GM19452 (cell line): ENCODE measurements at regions not wholly inside any gene's neighbourhood (a gene's known extent, or its start where the extent isn't known, plus 50 kb on each side); places are given as distances from the start of the nearest gene placed in this dataset.

Experiments
- ATAC-seq: cut with Tn5 transposase; IDR thresholded peaks from one replicate; pipeline ENCODE4 v1.9.1; 2021; ENCODE audit not compliant: unreplicated experiment

DNA sequence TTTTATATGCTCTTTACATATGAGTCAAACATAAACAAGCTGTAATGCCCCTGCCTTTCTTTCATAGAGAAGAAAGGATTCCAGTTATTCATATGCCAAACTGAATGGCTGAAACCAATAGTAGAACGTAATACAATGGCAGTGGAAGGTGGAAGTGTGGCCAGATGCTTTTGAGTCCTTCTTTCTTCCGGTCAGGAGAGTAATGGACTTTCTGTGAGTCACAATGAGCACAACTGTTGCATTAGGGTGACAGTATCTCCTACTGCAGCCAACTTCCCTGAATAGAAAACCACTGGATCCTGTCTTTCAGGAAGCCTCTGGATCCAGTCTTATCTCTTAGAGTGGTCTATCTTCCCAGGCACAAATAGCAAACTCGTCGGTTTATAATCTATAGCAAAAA is 855.2 kb downstream of the MAT2B start:
- ATAC-seq, result no peak

GRCh38 chr5:164361986-164362385 is 856.6 kb downstream of the MAT2B start:
- ATAC-seq, result no peak

GRCh38 chr5:164362835-164363234 is 857.4 kb downstream of the MAT2B start:
- no peak for ATAC-seq

DNA sequence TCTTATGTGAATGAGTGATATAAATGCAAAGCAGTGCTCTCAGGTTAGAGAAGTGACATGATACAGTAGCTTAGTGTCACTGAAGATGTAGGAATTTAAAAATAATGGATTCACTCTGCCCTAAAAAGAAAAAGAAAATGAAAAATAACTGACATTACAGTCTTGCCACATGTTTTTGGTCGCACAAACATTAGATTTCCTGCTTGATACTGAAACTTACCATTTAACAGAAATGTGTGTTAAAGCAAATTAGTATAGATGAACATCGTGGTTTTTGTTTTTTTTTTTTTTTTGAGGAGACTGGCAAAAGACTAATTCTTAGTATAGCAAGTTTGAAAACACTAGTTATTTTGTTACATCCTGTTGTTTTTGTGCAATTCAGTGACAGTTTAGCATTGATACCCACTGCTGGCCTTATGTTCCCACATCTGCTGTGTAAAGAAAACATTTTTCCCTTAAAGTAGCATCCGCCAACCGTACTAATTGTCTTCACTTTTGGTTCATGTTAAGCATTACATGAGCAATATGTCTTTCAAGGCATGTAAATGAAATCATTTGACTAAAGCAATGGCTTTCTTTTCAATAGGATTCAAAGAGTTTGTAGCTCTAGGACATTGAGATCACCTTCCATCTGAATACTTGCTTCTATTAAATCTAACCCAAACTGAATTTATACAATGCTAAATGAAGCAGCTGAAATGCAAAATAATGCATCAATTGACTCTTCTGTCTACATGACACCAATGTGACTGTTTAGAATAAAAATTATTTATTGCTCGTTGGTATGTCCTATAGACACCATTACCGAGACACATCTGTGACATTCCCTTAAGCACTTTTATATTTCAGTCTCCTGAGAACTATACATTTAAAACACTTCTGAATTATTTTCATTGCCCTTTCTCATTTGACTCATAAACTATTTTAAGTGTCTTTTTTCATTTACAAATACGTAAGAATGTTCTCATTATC is 859.1 kb downstream of the MAT2B start:
- ATAC-seq, result no peak

DNA sequence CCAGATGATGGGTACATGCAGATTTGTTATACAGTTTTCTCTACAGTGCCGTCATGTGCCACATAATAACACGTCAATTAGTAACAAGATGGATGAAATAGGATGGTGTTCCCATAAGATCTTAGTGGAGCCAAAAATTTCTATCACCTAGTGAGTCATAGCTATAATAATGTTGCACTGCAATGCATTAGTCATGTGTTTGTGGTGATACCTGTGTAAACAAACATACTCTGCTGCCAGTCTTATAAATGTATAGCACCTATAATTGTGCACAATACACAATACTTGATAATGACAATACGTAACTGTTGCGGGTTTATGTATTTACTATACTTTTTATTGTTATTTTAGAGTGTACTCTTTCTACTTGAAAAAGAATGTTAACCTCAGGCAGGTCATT is 865.4 kb downstream of the MAT2B start:
- ATAC-seq, result no peak

- ATAC-seq, result no peak
These were observed 867.5 kb downstream of the MAT2B start for GRCh38 chr5:164372892-164373291.

DNA sequence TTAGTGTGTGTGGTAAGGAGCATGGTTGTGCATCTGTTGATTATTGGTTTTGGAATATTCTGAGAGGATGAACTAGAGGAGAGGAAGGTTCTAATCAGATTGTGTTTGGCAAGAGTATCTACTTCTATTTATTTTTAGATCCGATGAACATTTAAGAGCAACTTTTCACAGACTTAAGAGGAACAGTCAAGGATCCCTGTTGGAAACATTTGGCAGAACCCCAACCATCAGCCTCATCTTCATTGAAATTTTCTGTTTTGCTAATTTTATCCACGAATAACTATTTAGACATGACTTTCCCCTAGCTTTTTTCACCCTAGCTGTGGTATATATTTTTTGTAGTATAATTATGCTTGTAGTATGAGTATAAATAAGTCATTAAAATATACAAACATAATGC is 868.5 kb downstream of the MAT2B start:
- no peak for ATAC-seq

GRCh38 chr5:164375051-164375450 is 869.6 kb downstream of the MAT2B start:
- no peak for ATAC-seq

DNA sequence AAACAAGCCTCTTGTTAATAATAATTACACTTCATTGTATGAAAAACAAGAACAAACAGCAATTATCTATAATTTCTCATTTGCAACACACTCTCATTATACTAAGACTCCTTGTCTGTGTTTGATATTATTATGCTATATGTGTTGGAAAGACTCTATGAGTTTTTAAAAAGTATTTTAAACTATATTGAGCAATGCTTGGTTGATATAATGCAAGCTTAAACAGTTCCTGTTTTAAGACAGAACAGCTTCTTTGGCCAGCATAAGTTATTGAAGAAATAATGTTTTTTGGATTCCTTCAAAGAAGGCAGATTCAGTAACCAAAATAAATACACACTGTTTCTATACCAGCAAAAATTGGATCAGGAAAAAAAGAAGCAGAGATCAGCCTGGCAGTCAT is 871.4 kb downstream of the MAT2B start:
- no peak for ATAC-seq

DNA sequence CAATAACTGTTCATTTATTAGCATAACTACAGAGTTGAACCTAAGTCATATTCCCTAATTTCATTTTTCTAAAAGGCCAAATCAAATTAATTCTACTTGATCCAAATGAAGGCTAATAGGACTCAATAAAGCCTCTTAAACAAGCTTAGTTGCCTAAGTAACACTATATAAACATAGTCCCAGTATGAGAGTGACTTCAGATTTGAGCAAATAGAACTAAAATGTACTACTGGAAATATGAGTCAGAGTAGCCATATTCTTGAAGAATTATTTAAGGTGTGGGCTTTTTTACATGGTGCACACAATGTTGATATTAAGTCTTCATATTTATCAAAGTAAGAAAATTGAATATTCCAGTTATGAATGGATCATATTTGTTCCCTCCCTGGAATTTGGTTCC is 872.3 kb downstream of the MAT2B start:
- ATAC-seq, result no peak

GRCh38 chr5:164383662-164384061 is 878.2 kb downstream of the MAT2B start:
- ATAC-seq, result no peak

DNA sequence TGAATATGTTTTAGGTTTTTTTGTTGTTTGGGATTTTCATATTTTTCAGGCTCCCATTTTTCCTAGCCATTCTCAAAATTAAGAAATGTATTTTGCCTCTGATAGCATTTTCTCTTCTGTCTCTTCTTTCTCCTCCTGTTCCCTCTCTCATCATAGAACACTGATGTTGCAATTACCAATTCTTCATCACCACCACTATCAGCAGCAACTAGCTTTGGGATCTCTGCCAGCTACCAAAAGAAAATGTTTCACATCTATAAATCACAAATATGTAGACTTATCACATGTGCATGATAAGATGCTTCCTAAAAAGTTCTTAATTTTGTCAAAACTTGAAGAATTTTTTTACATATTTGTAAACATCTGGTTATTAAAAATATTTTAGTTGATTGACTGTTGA is 887.1 kb downstream of the MAT2B start:
- ATAC-seq, result no peak

DNA sequence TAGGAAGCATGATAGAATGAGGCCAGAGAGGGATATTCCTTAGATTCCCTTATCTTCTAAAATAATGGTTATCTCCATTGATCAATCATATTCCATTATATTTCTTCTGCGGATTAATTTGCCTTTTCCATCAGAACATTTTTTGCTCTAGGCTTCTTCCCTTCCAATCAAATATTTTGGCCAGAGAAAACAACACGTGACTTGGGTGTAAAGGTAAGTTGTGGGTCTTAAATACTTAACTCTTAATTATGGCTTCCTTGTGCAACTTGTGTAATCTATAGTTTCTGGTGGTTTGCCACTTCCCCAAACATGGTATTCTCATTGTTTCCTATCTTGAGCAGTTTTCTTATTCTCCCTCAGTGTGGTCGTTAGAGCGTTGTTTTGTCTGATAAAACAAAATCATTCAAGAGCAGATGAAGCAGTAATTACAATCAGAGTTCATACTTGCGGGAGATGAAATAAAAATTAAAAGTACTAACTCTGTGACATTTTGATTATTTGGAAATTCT is 889.3 kb downstream of the MAT2B start:
- ATAC-seq, result no peak

DNA sequence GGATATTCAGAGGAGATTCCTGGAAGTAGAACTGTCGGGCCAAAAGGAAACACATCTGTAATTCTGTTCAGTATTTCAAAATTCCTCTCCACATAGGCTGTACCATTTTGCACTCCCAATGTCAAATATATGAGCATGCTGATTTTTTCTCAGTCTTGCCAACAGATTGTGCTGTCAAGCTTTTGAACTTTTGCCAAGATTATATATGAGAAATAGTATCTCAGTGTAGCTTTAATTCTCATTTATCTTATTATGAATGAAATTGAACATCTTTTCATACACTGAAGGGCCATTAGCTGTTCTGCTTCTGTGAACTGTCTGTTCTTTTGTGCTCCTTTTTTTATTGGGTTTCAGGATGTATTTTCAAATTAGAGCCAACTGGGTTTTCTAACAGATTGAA is 907.1 kb downstream of the MAT2B start:
- ATAC-seq, result no peak

DNA sequence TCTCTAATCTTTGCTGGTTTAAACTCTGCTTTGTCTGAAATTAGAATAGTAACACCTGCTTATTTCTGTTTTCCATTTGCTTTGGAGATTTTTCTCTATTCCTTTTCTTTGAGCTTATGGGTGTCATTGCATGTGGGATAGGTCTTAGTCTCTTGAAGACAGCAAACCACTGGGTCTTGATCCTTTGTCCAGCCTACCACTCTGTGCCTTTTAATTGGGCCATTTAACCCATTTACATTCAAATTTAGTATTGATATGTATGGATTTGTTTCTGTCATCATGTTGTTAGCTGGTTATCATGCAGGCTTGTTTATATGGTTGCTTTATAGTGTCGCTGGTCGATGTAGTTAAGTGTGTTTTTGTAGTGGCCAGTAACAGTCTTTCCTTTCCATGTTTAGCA is 914.7 kb downstream of the MAT2B start:
- no peak for ATAC-seq

DNA sequence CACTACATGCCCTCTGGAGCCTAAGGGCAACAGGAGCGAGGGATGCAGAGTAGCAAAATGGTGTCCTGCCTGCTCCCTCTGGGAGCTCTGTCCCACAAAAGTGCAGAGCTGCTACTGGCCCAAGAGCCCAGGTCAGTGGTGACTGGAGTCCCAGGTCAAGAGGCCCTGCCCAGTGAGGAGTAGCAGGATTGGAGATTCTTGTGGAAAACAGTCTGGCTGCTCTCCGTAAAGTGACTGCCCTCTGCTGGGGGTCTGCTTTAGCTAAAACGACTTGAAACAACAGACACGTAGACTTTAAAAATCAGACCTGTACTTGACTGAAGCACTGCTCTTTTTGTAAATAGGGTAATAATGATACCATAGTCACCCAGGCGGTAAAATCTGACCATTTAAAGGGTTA is 917.0 kb downstream of the MAT2B start:
- ATAC-seq, result no peak

- no peak for ATAC-seq
These were observed 926.4 kb downstream of the MAT2B start for GRCh38 chr5:164431634-164432304.

DNA sequence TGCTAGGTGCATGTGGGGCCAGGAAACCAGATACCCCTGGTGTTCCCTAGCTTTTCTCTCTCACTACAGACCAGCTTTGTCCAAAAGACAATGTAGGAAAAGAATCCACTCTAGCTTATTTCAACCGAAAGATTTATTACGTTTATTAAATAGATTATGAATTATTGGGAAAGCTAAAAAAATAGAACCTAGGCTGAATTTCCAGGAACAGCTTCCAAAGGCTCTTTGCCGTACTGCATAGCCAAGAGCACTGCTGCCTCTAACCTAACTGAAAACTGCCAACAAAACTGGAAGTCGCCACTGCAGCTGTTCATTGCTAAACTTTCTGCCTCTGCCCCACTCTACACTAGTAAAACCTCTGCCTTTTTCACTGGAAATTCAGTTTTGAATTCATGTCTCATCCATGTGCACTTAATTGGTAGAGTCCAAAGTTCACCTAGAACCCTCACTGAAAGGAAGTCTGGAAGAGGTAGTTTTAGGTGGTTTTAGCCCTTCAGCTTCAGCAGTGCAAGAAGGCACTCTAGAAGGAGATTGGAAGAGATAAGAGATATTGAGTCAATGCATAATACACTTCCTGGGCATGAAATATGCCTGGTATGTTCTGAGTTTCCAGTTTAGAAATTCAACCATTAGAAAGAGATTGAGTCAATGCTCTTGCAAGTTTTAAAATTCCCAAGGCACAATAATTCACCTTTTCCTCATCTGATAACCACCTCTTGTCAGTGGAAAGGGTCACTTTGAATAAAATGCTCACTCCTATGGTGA is 927.9 kb downstream of the MAT2B start:
- no peak for ATAC-seq

DNA sequence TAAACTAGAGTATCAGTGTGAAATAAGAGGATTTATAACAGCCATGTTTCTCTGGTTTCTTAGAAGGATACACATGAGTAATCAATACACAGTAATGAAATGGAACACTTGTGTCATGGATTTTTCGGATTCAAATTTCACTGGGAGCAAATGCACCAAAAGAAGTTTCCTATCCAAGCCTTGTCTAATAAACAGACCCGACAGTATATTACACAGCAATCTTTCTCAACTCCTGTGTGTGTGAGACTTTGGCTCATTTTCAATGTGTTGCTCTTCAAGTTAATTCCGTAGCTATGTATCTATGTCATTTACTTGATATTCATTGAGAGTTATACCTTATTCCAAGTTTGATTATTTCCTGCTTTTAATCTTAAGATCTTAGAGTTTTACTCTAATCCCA is 930.2 kb downstream of the MAT2B start:
- no peak for ATAC-seq

GRCh38 chr5:164439799-164440198 is 934.4 kb downstream of the MAT2B start:
- ATAC-seq, result no peak

DNA sequence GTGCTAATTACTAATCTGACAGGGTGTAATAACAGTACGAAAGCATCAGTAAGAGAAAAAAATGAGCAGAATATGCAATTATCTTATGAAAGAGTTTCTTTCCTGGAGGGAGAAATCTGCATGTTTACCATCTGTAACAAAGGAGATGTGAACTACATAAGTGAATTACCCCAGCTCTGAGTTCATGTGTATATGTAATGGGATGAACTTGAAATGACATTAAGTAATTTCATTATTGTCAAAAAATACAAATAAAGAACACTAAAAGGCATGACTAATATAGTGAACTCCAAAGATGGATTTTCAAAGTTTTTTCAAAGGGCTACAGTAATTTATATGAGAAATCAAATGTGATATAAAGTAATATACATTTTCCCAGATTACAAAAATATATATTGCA is 944.0 kb downstream of the MAT2B start:
- no peak for ATAC-seq
